GM21825 (cell line): ENCODE measurements at regions not wholly inside any gene's neighbourhood (a gene's known extent, or its start where the extent isn't known, plus 50 kb on each side); places are given as distances from the start of the nearest gene placed in this dataset.

Experiments
- ATAC-seq: cut with Tn5 transposase; IDR thresholded peaks from one replicate; pipeline ENCODE4 v1.9.1; 2021; ENCODE audit warnings: mild to moderate bottlenecking, moderate library complexity; ENCODE audit not compliant: unreplicated experiment

- ATAC-seq: no peak
These were observed 54.2 kb downstream of the S1PR1 start for GRCh38 chr1:101290922-101291561.

DNA sequence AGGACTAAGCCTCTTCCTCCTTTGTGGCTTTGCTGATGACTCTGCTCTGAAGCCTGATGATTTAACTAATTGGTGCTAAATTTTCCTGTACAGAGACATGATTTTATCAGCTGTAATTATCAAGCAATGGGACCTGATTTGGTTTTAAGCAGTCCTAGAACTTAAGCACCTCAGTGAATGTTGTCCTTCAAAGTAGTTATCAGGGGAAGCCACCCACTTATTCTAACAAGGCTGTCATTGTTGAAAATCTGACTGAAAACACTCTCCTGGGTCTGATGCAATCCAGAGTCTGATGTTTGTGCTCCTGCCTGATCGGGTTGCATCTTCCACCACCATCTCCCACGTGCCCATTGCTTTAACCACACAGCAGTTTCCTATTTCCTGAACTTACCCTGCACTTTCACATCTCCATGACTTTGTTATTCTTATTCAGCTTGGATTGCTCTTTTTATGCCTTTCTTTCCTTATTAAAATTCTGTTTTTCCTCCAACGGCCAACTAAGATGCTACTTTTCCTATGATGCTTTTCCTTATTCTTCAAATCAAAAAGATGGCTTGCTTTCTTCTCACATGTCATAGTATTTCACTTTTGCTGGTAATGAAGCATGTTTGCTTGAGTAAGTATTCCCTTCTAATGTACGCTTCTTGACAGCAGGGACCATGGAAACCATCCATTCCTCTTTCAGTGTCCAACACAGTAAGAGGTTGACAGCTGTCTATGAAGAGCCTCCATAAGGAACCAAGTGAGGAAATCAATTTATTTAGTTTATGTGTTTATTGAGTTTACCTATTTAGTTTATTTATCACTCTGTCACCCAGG lies 55.0 kb downstream of the S1PR1 start:
- ATAC-seq: peak; percentile 27

DNA sequence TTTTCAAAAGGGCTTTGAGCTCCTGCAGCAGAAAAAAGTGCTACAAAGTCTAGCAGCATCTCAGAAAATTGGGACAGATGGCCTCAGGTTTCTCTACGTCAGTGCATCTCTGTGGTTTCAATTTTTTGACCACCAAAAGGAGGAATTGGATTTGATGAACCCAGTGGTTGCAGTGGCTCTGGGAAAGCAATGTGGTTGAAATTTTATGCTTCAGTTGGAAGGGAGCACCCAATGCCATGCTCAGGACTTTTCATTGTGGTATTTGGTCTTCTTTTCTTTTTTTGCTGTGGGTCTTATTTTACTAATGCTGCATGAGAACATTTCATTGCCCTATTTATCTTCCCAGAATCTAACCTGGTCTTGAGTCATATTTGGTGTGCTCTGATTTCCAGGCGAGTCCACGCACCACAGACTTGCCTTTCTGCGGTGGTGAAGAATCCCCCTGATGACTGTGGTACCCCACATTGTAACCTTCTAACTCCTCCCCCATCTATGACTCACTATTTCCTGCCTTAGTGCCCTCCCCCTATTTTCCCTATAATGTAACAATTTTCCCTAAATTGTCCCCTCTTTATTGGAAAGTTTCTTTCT lies 56.7 kb downstream of the S1PR1 start:
- ATAC-seq: peak; percentile 63

DNA sequence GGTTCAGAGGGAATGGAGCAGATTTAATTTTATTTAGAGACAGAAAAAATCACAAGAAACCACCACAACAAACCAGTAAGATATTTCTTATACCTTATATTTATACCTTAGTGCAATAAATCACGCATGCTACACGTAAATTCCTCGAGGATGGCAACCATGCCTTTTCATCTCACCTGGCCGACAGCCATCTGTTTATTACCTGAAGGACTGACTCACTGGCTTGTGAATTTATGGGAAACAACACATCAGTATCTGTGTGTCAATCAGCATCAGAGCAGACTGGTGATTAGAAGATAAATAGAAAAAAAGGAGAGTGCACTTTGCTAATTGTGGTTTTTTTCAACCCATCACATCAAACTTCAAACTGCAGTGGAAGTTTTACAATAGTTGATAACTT lies 58.4 kb downstream of the S1PR1 start:
- ATAC-seq: no peak

- no peak for ATAC-seq
These were observed 61.8 kb downstream of the S1PR1 start for GRCh38 chr1:101298663-101299062.

- no peak for ATAC-seq
These were observed 62.3 kb downstream of the S1PR1 start for GRCh38 chr1:101299141-101299540.

GRCh38 chr1:101299710-101300109 lies 62.9 kb downstream of the S1PR1 start:
- no peak for ATAC-seq

- ATAC-seq: no peak
These were observed 64.1 kb downstream of the S1PR1 start for GRCh38 chr1:101300916-101301315.

GRCh38 chr1:101301446-101302057 lies 64.7 kb downstream of the S1PR1 start:
- no peak for ATAC-seq

GRCh38 chr1:101302831-101303511 lies 66.2 kb downstream of the S1PR1 start:
- ATAC-seq: no peak

- ATAC-seq: no peak
These were observed 71.3 kb downstream of the S1PR1 start for GRCh38 chr1:101307985-101308689.

DNA sequence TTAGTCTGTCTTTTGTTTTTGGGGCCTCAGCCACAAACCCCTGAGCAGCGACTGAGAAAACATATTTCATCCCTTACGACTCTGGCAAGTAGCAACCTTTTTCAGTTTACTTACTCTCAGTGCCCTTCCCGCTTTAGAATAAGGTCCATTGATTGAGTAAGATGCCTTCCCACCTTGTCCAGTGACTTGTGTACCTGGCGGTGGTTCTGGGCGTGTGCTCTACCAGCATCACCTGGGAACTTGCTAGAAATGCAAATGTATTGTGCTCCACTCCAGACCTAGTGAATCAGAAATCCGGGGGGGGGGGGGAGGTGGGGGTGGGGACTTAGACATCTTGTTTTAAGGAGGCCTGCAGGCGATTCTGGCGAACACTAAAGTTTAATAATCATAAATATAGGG lies 72.1 kb downstream of the S1PR1 start:
- ATAC-seq: no peak

DNA sequence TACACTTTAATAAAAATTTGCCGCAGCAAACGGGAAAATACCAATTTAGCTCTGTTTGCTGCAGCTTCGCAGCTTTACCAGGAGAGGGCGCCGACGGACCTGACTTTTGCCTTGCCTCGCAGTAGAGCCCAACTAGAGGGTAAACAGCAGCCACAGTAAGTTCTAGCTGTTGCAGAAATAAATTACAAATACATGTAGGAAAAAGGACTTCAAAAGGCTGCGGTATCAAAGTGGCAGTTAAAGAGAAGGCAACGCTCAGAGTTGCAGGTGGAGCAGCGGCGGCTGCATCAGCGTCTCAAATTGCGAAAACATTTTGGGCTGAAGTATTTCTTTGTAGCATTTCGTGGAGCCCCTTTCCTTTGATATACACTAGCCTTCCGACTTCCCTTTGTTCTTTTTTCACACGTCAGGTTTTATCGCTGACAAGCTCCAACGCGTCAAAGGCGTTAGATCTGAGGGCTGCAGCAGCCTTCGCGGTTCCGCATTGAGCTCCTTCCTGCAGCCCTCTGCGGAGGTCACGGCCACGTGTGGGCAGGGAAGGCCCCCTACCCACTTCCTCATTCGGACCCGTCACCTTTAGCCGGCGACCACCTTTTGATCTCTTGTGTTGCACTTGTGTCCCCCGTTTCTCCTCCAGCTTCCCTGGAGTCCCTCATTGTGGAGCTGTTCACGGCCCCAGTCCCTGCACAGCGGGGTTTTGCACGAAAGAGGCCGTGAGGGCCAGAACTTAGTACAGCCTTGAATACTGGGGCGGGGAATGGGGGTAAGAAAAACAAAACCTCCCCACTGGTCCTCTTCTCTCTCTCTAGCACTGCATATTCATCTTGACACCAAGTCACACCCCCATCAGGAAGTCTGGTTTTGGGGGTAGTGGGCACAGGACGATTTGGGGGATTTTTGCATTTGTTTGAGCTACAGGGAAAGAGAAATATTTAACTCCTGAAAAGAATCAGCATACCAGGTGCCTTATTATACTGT lies 72.8 kb downstream of the S1PR1 start:
- ATAC-seq: peak; percentile 40

DNA sequence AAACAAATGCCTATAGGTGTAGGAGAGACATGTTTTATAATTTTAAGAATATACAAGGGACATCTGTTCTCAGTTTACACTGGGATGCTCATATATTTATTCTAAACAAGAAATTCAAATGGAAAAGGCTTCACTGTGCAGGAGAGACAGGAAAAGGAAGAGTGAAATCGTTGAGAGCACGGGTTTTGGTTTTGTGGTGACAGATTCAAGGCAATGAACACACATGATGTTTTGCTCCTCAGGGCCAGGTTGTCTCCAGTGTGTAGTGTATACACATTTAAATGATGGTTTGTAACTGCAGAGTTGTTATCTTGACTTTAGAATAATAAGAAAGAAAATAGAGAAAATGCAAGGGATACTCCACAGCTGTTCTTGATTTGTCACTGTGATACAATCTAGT lies 73.7 kb downstream of the S1PR1 start:
- ATAC-seq: no peak

- no peak for ATAC-seq
These were observed 74.5 kb downstream of the S1PR1 start for GRCh38 chr1:101311146-101311920.

DNA sequence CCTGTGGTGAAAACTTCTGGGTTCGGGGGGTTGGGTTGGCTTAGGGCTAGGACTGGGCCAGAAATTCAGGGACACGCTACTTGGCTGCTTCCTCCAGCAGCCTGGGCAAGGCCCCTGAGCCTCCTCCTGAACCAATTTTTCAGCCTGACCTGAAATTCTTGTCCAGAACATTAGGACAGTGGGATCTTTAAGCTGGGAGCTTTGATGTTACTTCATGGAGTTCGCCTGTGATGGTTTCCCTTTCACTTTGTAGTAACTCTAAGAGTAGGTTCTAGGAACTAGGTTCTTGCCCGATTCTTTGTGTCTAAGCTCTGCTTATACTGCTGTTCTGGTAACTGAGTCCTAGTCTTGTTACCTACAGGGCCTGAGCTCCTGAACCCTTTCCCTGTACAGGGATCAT lies 75.3 kb downstream of the S1PR1 start:
- no peak for ATAC-seq

DNA sequence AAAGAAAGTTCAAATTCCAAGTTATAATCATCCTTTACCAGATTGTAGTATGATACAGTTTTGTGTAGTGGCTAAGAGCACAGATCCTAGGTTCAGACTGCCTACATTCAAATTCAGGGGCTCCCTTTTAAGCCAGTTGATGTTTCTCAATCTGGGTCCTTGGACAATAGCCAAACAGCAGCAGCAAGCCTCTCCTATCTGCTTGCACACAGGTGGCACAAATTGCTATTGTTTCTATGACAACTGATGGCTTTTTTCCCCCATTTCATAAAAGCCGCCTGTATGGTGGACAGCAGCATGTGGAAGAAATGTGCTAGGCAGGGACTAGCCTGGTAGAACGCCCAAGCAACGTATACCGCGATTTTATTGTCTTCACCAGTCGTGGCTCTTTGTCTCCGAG lies 76.5 kb downstream of the S1PR1 start:
- no peak for ATAC-seq

DNA sequence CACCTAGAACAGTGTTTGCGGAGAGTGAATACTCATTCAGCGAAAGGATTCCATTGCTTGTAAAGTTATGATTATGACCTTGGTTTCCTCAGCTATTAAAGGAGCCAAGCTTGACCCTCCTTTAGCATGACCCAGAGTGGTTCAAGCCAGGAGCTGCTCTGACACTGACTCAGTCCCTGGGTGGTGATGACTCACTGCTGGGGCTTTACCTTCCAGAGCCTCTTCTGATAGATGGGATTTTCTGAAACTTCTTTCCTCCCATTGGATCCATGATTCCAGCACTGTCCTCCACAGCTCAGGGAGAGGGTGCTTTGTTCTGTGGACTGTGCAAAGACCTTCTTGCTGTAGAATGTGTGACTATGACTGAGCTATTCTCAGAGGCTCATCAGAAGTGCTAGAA lies 77.4 kb downstream of the S1PR1 start:
- ATAC-seq: peak; percentile 53

GRCh38 chr1:101316256-101316655 lies 79.4 kb downstream of the S1PR1 start:
- ATAC-seq: no peak
